ENCODE measurements at regions not wholly inside any gene's neighbourhood (a gene's known extent, or its start where the extent isn't known, plus 50 kb on each side); places are given as distances from the start of the nearest gene placed in this dataset.

- no peaks in the 10 kb centered on the region for H3K36me3 ChIP-seq
- no peak for TF ChIP-seq EP300 (IDR thresholded peaks at IDR 0.05)
- TF ChIP-seq, protein P1, sequence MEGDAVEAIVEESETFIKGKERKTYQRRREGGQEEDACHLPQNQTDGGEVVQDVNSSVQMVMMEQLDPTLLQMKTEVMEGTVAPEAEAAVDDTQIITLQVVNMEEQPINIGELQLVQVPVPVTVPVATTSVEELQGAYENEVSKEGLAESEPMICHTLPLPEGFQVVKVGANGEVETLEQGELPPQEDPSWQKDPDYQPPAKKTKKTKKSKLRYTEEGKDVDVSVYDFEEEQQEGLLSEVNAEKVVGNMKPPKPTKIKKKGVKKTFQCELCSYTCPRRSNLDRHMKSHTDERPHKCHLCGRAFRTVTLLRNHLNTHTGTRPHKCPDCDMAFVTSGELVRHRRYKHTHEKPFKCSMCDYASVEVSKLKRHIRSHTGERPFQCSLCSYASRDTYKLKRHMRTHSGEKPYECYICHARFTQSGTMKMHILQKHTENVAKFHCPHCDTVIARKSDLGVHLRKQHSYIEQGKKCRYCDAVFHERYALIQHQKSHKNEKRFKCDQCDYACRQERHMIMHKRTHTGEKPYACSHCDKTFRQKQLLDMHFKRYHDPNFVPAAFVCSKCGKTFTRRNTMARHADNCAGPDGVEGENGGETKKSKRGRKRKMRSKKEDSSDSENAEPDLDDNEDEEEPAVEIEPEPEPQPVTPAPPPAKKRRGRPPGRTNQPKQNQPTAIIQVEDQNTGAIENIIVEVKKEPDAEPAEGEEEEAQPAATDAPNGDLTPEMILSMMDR (IDR thresholded peaks at IDR 0.05), result no peak
- H3K4me1 ChIP-seq, result no peaks in the 10 kb centered on the region
- no peak overlapping the region for H3K4me3 ChIP-seq
- no peak overlapping the region for H3K27ac ChIP-seq
- peaks cover 0 to 32% (median 0%) of the 10 kb centered on the region in 3 donors for H3K9me3 ChIP-seq
- ATAC-seq, result no peak
- 93% methylated on average over 3 to 5 of the region's 6 CpGs for WGBS, 2 donors (ENCODE audit: low coverage in 1 of 2)
- H3K27me3 ChIP-seq, result no peaks in the 10 kb centered on the region
These were observed 778.0 kb upstream of the AUTS2 start for GRCh38 chr7:68820321-68820720.

DNA sequence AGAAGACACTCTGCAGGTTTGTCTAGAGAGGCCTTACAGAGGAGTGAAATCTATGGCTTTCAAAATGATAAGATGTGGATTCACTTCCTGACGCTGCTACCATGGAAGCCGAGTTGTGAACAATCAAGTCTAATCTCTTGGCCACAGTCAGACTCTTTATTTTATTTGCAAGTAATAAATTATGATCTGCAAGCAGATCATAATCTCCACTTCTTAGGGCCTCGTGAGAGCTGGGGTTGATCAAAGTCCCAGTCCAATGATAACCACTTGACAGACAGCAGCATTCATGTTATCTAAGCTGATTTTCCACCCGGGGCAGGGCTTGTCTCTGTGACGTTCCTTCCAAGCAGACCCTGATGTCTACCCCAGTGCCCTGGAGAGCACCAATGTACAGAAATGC lies 776.4 kb upstream of the AUTS2 start:
- Histone ChIP-seq H3K27ac (no peak overlapping the region), H3K9me3 (peaks cover 0 to 32% (median 0%) of the 10 kb centered on the region in 3 donors), H3K4me1 (no peaks in the 10 kb centered on the region), H3K27me3 (no peaks in the 10 kb centered on the region), H3K36me3 (no peaks in the 10 kb centered on the region), H3K4me3 (no peak overlapping the region)
- 52 to 64% methylated on average over 5 of the region's 5 CpGs for WGBS, 2 donors (ENCODE audit: low coverage in 1 of 2)
- no peak for ATAC-seq
- TF ChIP-seq POLR2AphosphoS5 (IDR thresholded peaks at IDR 0.05) (no peak), POLR2A (IDR thresholded peaks at IDR 0.05) (no peak), EP300 (IDR thresholded peaks at IDR 0.05) (no peak)
- TF ChIP-seq, protein P1 (IDR thresholded peaks at IDR 0.05), result no peak

GRCh38 chr7:68823996-68824780 lies 774.1 kb upstream of the AUTS2 start:
- 83 to 88% methylated on average over 4 to 5 of the region's 5 CpGs for WGBS, 2 donors (ENCODE audit: low coverage in 1 of 2)
- Histone ChIP-seq H3K36me3 (no peaks in the 10 kb centered on the region), H3K4me3 (no peak overlapping the region), H3K4me1 (no peaks in the 10 kb centered on the region), H3K9me3 (peaks cover 0 to 25% (median 0%) of the 10 kb centered on the region in 3 donors), H3K27ac (no peak overlapping the region), H3K27me3 (no peaks in the 10 kb centered on the region)
- ATAC-seq, result no peak
- TF ChIP-seq, protein P1 (IDR thresholded peaks at IDR 0.05), result no peak
- TF ChIP-seq EP300 (IDR thresholded peaks at IDR 0.05), result no peak
- no peak for TF ChIP-seq POLR2A (IDR thresholded peaks at IDR 0.05)
- no peak for TF ChIP-seq POLR2AphosphoS5 (IDR thresholded peaks at IDR 0.05)

DNA sequence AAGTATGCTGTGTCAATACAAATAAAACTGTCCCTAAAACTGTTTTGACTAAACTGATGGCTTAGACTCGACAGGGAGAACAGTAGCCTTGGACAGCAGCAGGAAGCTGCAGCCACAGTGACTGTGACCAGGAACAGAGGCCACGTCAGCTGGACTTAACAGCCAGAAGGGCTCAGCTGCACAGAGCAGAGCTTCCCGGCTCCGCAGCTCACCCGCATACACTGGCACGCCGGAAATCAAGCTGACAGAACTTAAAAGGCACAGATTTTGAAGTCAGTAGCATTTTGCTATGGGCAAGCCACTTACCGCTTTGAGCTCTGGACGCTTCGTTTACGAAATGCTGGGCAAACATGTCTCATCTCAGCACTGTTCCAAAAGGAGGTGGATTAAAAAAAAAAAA lies 769.7 kb upstream of the AUTS2 start:
- H3K27me3 ChIP-seq, result no peaks in the 10 kb centered on the region
- no peaks in the 10 kb centered on the region for H3K36me3 ChIP-seq
- H3K27ac ChIP-seq, result no peak overlapping the region
- 50 to 84% methylated on average over 4 to 9 of the region's 11 CpGs for WGBS, 2 donors (ENCODE audit: low coverage in 1 of 2)
- ATAC-seq, result no peak
- H3K9me3 ChIP-seq, result peaks cover 0 to 16% (median 0%) of the 10 kb centered on the region in 3 donors
- H3K4me1 ChIP-seq, result no peaks in the 10 kb centered on the region
- H3K4me3 ChIP-seq, result no peak overlapping the region
- TF ChIP-seq EP300 (IDR thresholded peaks at IDR 0.05), result no peak
- TF ChIP-seq, protein P1 (IDR thresholded peaks at IDR 0.05), result no peak
- no peak for TF ChIP-seq POLR2AphosphoS5 (IDR thresholded peaks at IDR 0.05)
- TF ChIP-seq POLR2A (IDR thresholded peaks at IDR 0.05), result no peak

- Histone ChIP-seq H3K4me3 (no peak overlapping the region), H3K4me1 (no peaks in the 10 kb centered on the region), H3K36me3 (no peaks in the 10 kb centered on the region), H3K9me3 (no peaks in the 10 kb centered on the region), H3K27ac (no peak overlapping the region), H3K27me3 (no peaks in the 10 kb centered on the region)
- TF ChIP-seq EP300 (IDR thresholded peaks at IDR 0.05) (no peak), POLR2A (IDR thresholded peaks at IDR 0.05) (no peak), POLR2AphosphoS5 (IDR thresholded peaks at IDR 0.05) (no peak)
- TF ChIP-seq, protein P1 (IDR thresholded peaks at IDR 0.05), result no peak
- no peak for ATAC-seq
- WGBS, 2 donors (ENCODE audit: low coverage in 1 of 2), result 24 to 46% methylated on average over 4 of the region's 4 CpGs
These were observed 764.9 kb upstream of the AUTS2 start for GRCh38 chr7:68833422-68833821.

Measured in gastroesophageal sphincter (tissue), 4 donors.